HEK293T (cell line): ENCODE measurements at regions not wholly inside any gene's neighbourhood (a gene's known extent, or its start where the extent isn't known, plus 50 kb on each side); places are given as distances from the start of the nearest gene placed in this dataset.

ENCODE experiments used
- ARNT ChIP-seq: fragments of 450-650 bp; IDR thresholded peaks from 2 replicates; pipeline ENCODE4 v1.6.1; 2017; ENCODE audit warnings: mild to moderate bottlenecking
- BHLHE40 ChIP-seq: fragments of 450-650 bp; IDR thresholded peaks from 2 replicates; pipeline ENCODE4 v1.6.1; 2016; ENCODE audit warnings: mild to moderate bottlenecking, moderate library complexity, borderline replicate concordance
- CTBP1 ChIP-seq: fragments of 450-650 bp; IDR thresholded peaks from 2 replicates; pipeline ENCODE4 v1.6.1; 2016; ENCODE audit warnings: borderline replicate concordance
- ELF4 ChIP-seq: fragments of 450-650 bp; IDR thresholded peaks from 2 replicates; pipeline ENCODE4 v1.6.1; 2017; ENCODE audit warnings: antibody characterized with exemption
- FOXA1 ChIP-seq: fragments of 450-650 bp; IDR thresholded peaks from 2 replicates; pipeline ENCODE4 v1.6.1; 2016; ENCODE audit warnings: mild to moderate bottlenecking
- FOXK2 ChIP-seq: fragments of 450-650 bp; IDR thresholded peaks from 2 replicates; pipeline ENCODE4 v1.6.1; 2016; ENCODE audit warnings: mild to moderate bottlenecking
- FOXM1 ChIP-seq: fragments of 450-650 bp; IDR thresholded peaks from 2 replicates; pipeline ENCODE4 v1.6.1; 2017; ENCODE audit warnings: mild to moderate bottlenecking, borderline replicate concordance
- L3MBTL2 ChIP-seq: fragments of 450-650 bp; conservative IDR thresholded peaks from 2 replicates; pipeline ENCODE4 v1.6.1; 2016; ENCODE audit warnings: mild to moderate bottlenecking
- LEF1 ChIP-seq: fragments of 450-650 bp; IDR thresholded peaks from 2 replicates; pipeline ENCODE4 v1.6.1; 2017; ENCODE audit warnings: mild to moderate bottlenecking, borderline replicate concordance
- NFRKB ChIP-seq: fragments of 450-650 bp; IDR thresholded peaks from 2 replicates; pipeline ENCODE4 v1.6.1; 2016; ENCODE audit warnings: mild to moderate bottlenecking, moderate library complexity
- PKNOX1 ChIP-seq: fragments of 450-650 bp; IDR thresholded peaks from 2 replicates; pipeline ENCODE4 v1.6.1; 2016
- SP1 ChIP-seq: fragments of 450-650 bp; IDR thresholded peaks from 2 replicates; pipeline ENCODE4 v1.6.1; 2017
- SUZ12 ChIP-seq: fragments of 450-650 bp; IDR thresholded peaks from 2 replicates; pipeline ENCODE4 v1.6.1; 2016; ENCODE audit warnings: mild to moderate bottlenecking
- TARDBP ChIP-seq: fragments of 450-650 bp; IDR thresholded peaks from 2 replicates; pipeline ENCODE4 v1.6.1; 2016

DNA sequence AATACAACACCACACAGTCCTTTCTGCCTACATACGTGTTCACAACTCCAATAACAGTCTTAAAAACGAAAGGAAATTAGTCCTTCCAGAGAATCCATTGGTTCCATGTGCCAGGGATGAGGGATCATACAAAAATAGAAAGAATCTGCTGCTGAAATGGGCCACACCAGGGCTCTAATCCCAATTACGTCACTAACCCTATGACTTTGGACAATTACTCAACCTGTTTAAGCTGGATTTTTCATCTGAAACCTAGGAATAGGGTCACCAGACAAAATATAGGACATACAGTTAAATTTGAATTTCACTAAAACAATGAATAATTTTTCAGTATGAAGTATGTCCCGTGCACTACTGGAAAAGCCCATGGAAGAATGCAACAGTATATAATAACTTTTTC is 264.7 kb downstream of the YTHDC2 start:
- TF ChIP-seq BHLHE40 (no peak), LEF1 (no peak), TARDBP (no peak), NFRKB (no peak), SP1 (no peak), FOXA1 (no peak), SUZ12 (no peak), CTBP1 (no peak), FOXK2 (no peak), ELF4 (no peak), L3MBTL2 (no peak), ARNT (no peak), FOXM1 (no peak), PKNOX1 (no peak)
